ENCODE measurements at regions not wholly inside any gene's neighbourhood (a gene's known extent, or its start where the extent isn't known, plus 50 kb on each side); places are given as distances from the start of the nearest gene placed in this dataset.
"Not testable (repeated sequence)": the region's sequence is repeated elsewhere in the genome, so short reads cannot be mapped to it uniquely, and the experiment has no call there.

GRCh38 chr6:85971238-85971637 lies 328.6 kb upstream of the SYNCRIP start:
- no peak for DNase-seq (ENCODE audit: low spot score)

- DNase-seq (ENCODE audit: low spot score) = no peak
Measured at GRCh38 chr6:85966828-85967227, 324.1 kb upstream of the SYNCRIP start.

- DNase-seq (ENCODE audit: low spot score) = no peak
Measured at GRCh38 chr6:85961746-85962145, 319.1 kb upstream of the SYNCRIP start.

- no peak for DNase-seq (ENCODE audit: low spot score)
Measured at GRCh38 chr6:85961125-85961524, 318.4 kb upstream of the SYNCRIP start.

GRCh38 chr6:85948481-85948880 lies 305.8 kb upstream of the SYNCRIP start:
- DNase-seq (ENCODE audit: low spot score) = no peak

- DNase-seq (ENCODE audit: low spot score) = no peak
Measured at GRCh38 chr6:85945459-85946185, 302.9 kb upstream of the SYNCRIP start.

- DNase-seq (ENCODE audit: low spot score) = no peak
Measured at GRCh38 chr6:85944776-85945175, 302.1 kb upstream of the SYNCRIP start.

- no peak for DNase-seq (ENCODE audit: low spot score)
Measured at GRCh38 chr6:85942844-85943243, 300.2 kb upstream of the SYNCRIP start.

GRCh38 chr6:85936916-85937315 lies 294.2 kb upstream of the SYNCRIP start:
- DNase-seq (ENCODE audit: low spot score) = no peak

GRCh38 chr6:85923013-85923430 lies 280.3 kb upstream of the SYNCRIP start:
- DNase-seq (ENCODE audit: low spot score) = peak; percentile 38

GRCh38 chr6:85920782-85921181 lies 278.1 kb upstream of the SYNCRIP start:
- DNase-seq (ENCODE audit: low spot score) = no peak

GRCh38 chr6:85917522-85917921 lies 274.8 kb upstream of the SYNCRIP start:
- no peak for DNase-seq (ENCODE audit: low spot score)

- no peak for DNase-seq (ENCODE audit: low spot score)
Measured at GRCh38 chr6:85913001-85913400, 270.3 kb upstream of the SYNCRIP start.

GRCh38 chr6:85912582-85912981 lies 269.9 kb upstream of the SYNCRIP start:
- no peak for DNase-seq (ENCODE audit: low spot score)

- no peak for DNase-seq (ENCODE audit: low spot score)
Measured at GRCh38 chr6:85911067-85911466, 268.4 kb upstream of the SYNCRIP start.

GRCh38 chr6:85908120-85908519 lies 265.4 kb upstream of the SYNCRIP start:
- not testable (repeated sequence) for DNase-seq (ENCODE audit: low spot score)

GRCh38 chr6:85892346-85892745 lies 249.7 kb upstream of the SYNCRIP start:
- no peak for DNase-seq (ENCODE audit: low spot score)

- DNase-seq (ENCODE audit: low spot score) = no peak
Measured at GRCh38 chr6:85887461-85887860, 244.8 kb upstream of the SYNCRIP start.

- DNase-seq (ENCODE audit: low spot score) = no peak
Measured at GRCh38 chr6:85868685-85869084, 226.0 kb upstream of the SYNCRIP start.

- DNase-seq (ENCODE audit: low spot score) = no peak
Measured at GRCh38 chr6:85867595-85867994, 224.9 kb upstream of the SYNCRIP start.

GRCh38 chr6:85866758-85867401 lies 224.2 kb upstream of the SYNCRIP start:
- DNase-seq (ENCODE audit: low spot score) = no peak

GRCh38 chr6:85866370-85866730 lies 223.7 kb upstream of the SYNCRIP start:
- DNase-seq (ENCODE audit: low spot score) = no peak

Data from mucosa of gallbladder (tissue), 1 donor.